Naive thymus-derived CD4-positive, alpha-beta T cell (primary cell): ENCODE measurements at regions not wholly inside any gene's neighbourhood (a gene's known extent, or its start where the extent isn't known, plus 50 kb on each side); places are given as distances from the start of the nearest gene placed in this dataset.

Experiments
- ATAC-seq: fragments of 150-1000 bp; cut with Tn5 transposase; 2 replicates; pipeline ENCODE4 v1.10.0; 2021; ENCODE audit warnings: mild to moderate bottlenecking, moderate library complexity
- CTCF ChIA-PET: fragments of 350-600 bp; sonication (Branson Sonifier 250); formaldehyde crosslinking; loops from one replicate; lab custom pipeline; 2021; ENCODE audit warnings: antibody characterized with exemption; lab: Charles Lee
- POLR2A ChIA-PET: fragments of 350-600 bp; sonication (Branson Sonifier 250); formaldehyde crosslinking; loops from one replicate; lab custom pipeline; 2021; ENCODE audit warnings: antibody characterized with exemption, inconsistent platforms; lab: Charles Lee
- DNase-seq, 9 donors: peaks; one replicate each; pipeline versions ENCODE4 v3.0.0 to v3.0.0-alpha.2; 2020 to 2022; ENCODE audit warnings: mixed read lengths in 1 of 9
- H3K27ac ChIP-seq: one replicate; pipeline ENCODE4 v1.7.0; 2013; ENCODE audit warnings: mild to moderate bottlenecking, low read depth, low read length, moderate library complexity
- H3K27me3 ChIP-seq, 2 donors: one replicate each; pipeline ENCODE4 v1.7.0; 2013; ENCODE audit warnings: low read length in 2 of 2, mild to moderate bottlenecking in 2 of 2, moderate library complexity in 2 of 2; ENCODE audit not compliant: control insufficient read depth in 2 of 2, insufficient read depth in 2 of 2
- H3K36me3 ChIP-seq, 3 experiments: 1 replicate in 2 of 3; 2 replicates in 1 of 3; pipeline ENCODE4 v1.7.0; 2013; ENCODE audit warnings: low read length in 3 of 3, mild to moderate bottlenecking in 3 of 3, moderate library complexity in 1 of 3; ENCODE audit not compliant: insufficient read depth in 3 of 3, control insufficient read depth in 2 of 3
- H3K4me1 ChIP-seq, 2 donors: one replicate each; pipeline ENCODE4 v1.7.0; 2013; ENCODE audit warnings: low read length in 2 of 2, mild to moderate bottlenecking in 2 of 2, moderate library complexity in 1 of 2; ENCODE audit not compliant: control insufficient read depth in 2 of 2, insufficient read depth in 2 of 2
- H3K4me3 ChIP-seq: 2 replicates; pipeline ENCODE4 v1.7.0; 2013; ENCODE audit warnings: mild to moderate bottlenecking, low read length
- H3K9me3 ChIP-seq, 3 experiments: 1 replicate in 2 of 3; 2 replicates in 1 of 3; pipeline ENCODE4 v1.7.0; 2013; ENCODE audit warnings: low read length in 3 of 3; ENCODE audit not compliant: control insufficient read depth in 2 of 3
- H3K27ac Mint-ChIP-seq, 9 donors: one replicate each; pipeline ENCODE4 v1.8.0; 2020 to 2022; ENCODE audit warnings: mixed read lengths in 9 of 9, mild to moderate bottlenecking in 8 of 9, moderate library complexity in 5 of 9, inconsistent platforms in 2 of 9
- H3K27me3 Mint-ChIP-seq, 5 donors: one replicate each; pipeline ENCODE4 v1.8.0; 2021 to 2022; ENCODE audit warnings: mixed read lengths in 5 of 5, mild to moderate bottlenecking in 1 of 5
- H3K36me3 Mint-ChIP-seq, 5 donors: one replicate each; pipeline ENCODE4 v1.8.0; 2020 to 2022; ENCODE audit warnings: mixed read lengths in 5 of 5, mild to moderate bottlenecking in 3 of 5, inconsistent platforms in 1 of 5
- H3K4me1 Mint-ChIP-seq, 7 donors: one replicate each; pipeline ENCODE4 v1.8.0; 2020 to 2022; ENCODE audit warnings: mixed read lengths in 7 of 7, mild to moderate bottlenecking in 3 of 7, inconsistent platforms in 1 of 7
- H3K4me3 Mint-ChIP-seq, 10 donors: one replicate each; pipeline ENCODE4 v1.8.0; 2020 to 2022; ENCODE audit warnings: mild to moderate bottlenecking in 10 of 10, mixed read lengths in 10 of 10, moderate library complexity in 6 of 10, inconsistent platforms in 2 of 10
- H3K9me3 Mint-ChIP-seq, 11 donors: one replicate each; pipeline ENCODE4 v1.8.0; 2020 to 2022; ENCODE audit warnings: mixed read lengths in 11 of 11, mild to moderate bottlenecking in 4 of 11, inconsistent platforms in 1 of 11, moderate library complexity in 1 of 11
- intact Hi-C, 2 donors: fragments of 100-400 bp; cut with micrococcal nuclease; formaldehyde crosslinking; loops; one replicate each; pipeline ENCODE4 v1.15.1; 2023

- ATAC-seq, result no peak
- POLR2A ChIA-PET, result no interaction called here
- no peak overlapping the region for H3K4me3 ChIP-seq
These were observed 826.9 kb upstream of the PIK3C3 start for GRCh38 chr18:41128126-41128525.

GRCh38 chr18:41126541-41127235 lies 828.3 kb upstream of the PIK3C3 start:
- peaks cover 0 to 19% (median 6%) of the 10 kb centered on the region in 11 donors for H3K9me3 Mint-ChIP-seq
- DNase-seq (no peak), ATAC-seq (no peak)
- H3K27ac Mint-ChIP-seq, result no peak overlapping the region
- H3K27ac ChIP-seq, result no peak overlapping the region
- H3K36me3 ChIP-seq, result no peaks in the 10 kb centered on the region
- no peaks in the 10 kb centered on the region for H3K4me1 ChIP-seq
- ChIA-PET POLR2A (no interaction called here), CTCF (no interaction called here)
- H3K27me3 Mint-ChIP-seq, result no peaks in the 10 kb centered on the region
- no peak overlapping the region for H3K4me3 ChIP-seq
- H3K4me1 Mint-ChIP-seq, result no peaks in the 10 kb centered on the region
- no peaks in the 10 kb centered on the region for H3K9me3 ChIP-seq
- H3K4me3 Mint-ChIP-seq, result no peak overlapping the region
- H3K27me3 ChIP-seq, result no peaks in the 10 kb centered on the region
- intact Hi-C loops, result no loop called here
- H3K36me3 Mint-ChIP-seq, result no peaks in the 10 kb centered on the region

More at GRCh38 chr18:41128126-41128525, 826.9 kb upstream of the PIK3C3 start:
- Histone ChIP-seq H3K27ac (no peak overlapping the region), H3K9me3 (no peaks in the 10 kb centered on the region), H3K4me1 (no peaks in the 10 kb centered on the region), H3K27me3 (no peaks in the 10 kb centered on the region), H3K36me3 (no peaks in the 10 kb centered on the region)
- no peaks in the 10 kb centered on the region for H3K4me1 Mint-ChIP-seq
- H3K27ac Mint-ChIP-seq, result no peak overlapping the region
- no peaks in the 10 kb centered on the region for H3K27me3 Mint-ChIP-seq
- no peaks in the 10 kb centered on the region for H3K36me3 Mint-ChIP-seq
- peaks cover 0 to 13% (median 4%) of the 10 kb centered on the region in 11 donors for H3K9me3 Mint-ChIP-seq
- CTCF ChIA-PET, result no interaction called here
- no peak overlapping the region for H3K4me3 Mint-ChIP-seq
- intact Hi-C loops, result no loop called here
- no peak for DNase-seq

DNA sequence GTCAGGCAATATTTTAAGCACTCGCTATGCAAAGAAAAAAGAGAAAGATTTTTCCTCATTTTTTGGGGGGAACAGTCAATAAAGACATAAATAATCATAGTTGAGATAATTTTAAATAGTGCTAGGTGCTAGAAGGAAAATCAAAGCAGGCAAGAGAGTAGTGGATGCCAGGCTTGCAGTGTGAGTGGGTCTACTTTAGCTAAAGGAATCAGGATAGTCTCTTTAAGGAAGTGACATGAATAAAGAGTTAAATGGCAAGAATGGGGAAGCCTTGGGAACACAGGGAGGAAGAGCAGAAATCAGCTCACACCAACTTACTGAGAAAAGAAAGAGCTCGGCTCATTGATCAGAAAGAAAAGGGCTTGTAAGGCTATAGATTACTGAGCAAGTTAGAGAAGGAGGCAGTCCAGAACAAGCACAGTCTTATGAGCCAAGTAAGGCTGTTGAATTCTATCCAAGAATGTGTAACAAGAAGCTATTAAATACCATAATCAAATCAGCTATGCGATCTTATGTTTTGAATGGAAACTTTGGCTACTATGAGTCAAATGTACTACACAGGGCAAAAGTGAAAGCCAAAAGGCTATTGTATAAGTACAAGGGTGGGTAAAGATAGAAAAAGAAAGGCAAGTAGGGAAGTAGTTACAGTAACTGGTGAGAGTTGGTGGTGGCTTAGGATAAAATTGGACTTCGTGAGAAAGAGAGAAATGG lies 833.8 kb upstream of the PIK3C3 start:
- Mint-ChIP-seq H3K4me3 (no peak overlapping the region), H3K4me1 (no peaks in the 10 kb centered on the region), H3K27ac (no peak overlapping the region), H3K27me3 (no peaks in the 10 kb centered on the region), H3K36me3 (no peaks in the 10 kb centered on the region), H3K9me3 (peaks cover 0 to 25% (median 5%) of the 10 kb centered on the region in 11 donors)
- Histone ChIP-seq H3K27ac (no peak overlapping the region), H3K27me3 (no peaks in the 10 kb centered on the region), H3K4me1 (no peaks in the 10 kb centered on the region), H3K36me3 (no peaks in the 10 kb centered on the region), H3K9me3 (peaks cover 0 to 3% (median 0%) of the 10 kb centered on the region in 3 experiments), H3K4me3 (no peak overlapping the region)
- no peak for ATAC-seq
- POLR2A ChIA-PET, result no interaction called here
- DNase-seq, result no peak
- intact Hi-C loops, result no loop called here
- CTCF ChIA-PET, result no interaction called here

DNA sequence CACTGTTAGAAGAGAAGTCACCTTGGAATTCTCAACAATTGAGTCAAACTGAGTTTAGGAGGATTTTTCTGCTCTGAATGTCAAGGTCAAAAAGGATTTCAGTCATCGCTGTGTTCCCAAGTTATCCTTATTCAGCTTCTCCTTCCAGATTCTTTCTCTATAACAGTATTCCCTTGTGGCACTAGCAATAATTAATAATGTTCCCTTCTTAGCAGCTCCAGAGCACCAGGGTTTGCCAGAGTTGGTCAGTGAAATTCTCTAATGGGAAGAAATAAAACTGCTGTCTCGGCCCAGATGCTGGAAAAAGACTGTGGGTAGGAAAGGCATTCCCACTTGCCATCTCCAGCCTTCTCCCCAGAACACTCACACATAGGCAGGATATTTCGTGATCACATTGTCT lies 836.0 kb upstream of the PIK3C3 start:
- H3K36me3 ChIP-seq, result no peaks in the 10 kb centered on the region
- H3K27me3 Mint-ChIP-seq, result no peaks in the 10 kb centered on the region
- no peak overlapping the region for H3K4me3 ChIP-seq
- H3K9me3 Mint-ChIP-seq, result peaks cover 0 to 31% (median 6%) of the 10 kb centered on the region in 11 donors
- ChIA-PET CTCF (no interaction called here), POLR2A (no interaction called here)
- no peak overlapping the region for H3K4me3 Mint-ChIP-seq
- no peak for DNase-seq
- H3K4me1 ChIP-seq, result no peaks in the 10 kb centered on the region
- no peak overlapping the region for H3K27ac ChIP-seq
- no peak overlapping the region for H3K27ac Mint-ChIP-seq
- no peaks in the 10 kb centered on the region for H3K27me3 ChIP-seq
- H3K4me1 Mint-ChIP-seq, result no peaks in the 10 kb centered on the region
- intact Hi-C loops, result no loop called here
- ATAC-seq, result no peak
- H3K36me3 Mint-ChIP-seq, result peaks cover 0 to 3% (median 0%) of the 10 kb centered on the region in 5 donors
- peaks cover 0 to 3% (median 0%) of the 10 kb centered on the region in 3 experiments for H3K9me3 ChIP-seq

DNA sequence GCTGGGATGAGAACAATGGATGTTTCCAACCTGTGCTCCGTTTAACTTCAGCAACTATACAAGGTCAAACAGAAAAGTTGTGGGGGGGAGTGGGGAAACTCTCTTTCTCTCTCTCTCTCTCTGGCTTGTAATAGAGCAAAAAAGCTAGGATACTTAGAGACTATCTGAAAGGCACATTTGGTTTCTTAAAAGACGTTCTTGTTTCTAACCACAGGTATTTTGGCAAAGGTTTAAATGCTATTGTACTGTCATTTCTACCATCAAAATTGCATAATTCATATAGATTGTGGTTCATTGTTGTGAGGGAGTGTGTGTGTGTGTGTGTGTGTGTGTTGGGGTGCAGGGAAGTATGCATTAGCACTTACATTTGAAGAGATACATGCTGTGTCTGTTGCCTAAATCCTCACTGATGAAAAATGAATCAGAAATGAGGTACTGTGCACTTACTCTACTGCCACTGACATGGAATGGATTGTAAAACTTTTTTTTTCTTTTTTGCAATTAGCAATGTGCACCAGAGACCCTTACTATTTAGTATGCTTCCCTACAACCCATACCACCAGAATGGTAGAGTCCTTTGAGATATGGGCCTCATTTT lies 841.0 kb upstream of the PIK3C3 start:
- DNase-seq, result no peak
- Mint-ChIP-seq H3K4me1 (no peaks in the 10 kb centered on the region), H3K27me3 (no peaks in the 10 kb centered on the region), H3K4me3 (no peak overlapping the region), H3K27ac (no peak overlapping the region), H3K36me3 (peaks cover 0 to 3% (median 0%) of the 10 kb centered on the region in 5 donors), H3K9me3 (peaks cover 0 to 38% (median 12%) of the 10 kb centered on the region in 11 donors)
- ChIA-PET POLR2A (no interaction called here), CTCF (no interaction called here)
- Histone ChIP-seq H3K9me3 (peaks cover 0 to under 1% (median 0%) of the 10 kb centered on the region in 3 experiments), H3K27me3 (no peaks in the 10 kb centered on the region), H3K4me1 (no peaks in the 10 kb centered on the region), H3K4me3 (no peak overlapping the region), H3K27ac (no peak overlapping the region), H3K36me3 (no peaks in the 10 kb centered on the region)
- intact Hi-C loops, result no loop called here
- ATAC-seq, result no peak

GRCh38 chr18:41099451-41099850 lies 855.6 kb upstream of the PIK3C3 start:
- ChIA-PET CTCF (no interaction called here), POLR2A (no interaction called here)
- Histone ChIP-seq H3K27ac (no peak overlapping the region), H3K27me3 (no peaks in the 10 kb centered on the region), H3K4me3 (no peak overlapping the region), H3K36me3 (no peaks in the 10 kb centered on the region), H3K9me3 (no peaks in the 10 kb centered on the region), H3K4me1 (no peaks in the 10 kb centered on the region)
- Mint-ChIP-seq H3K9me3 (peaks cover 3 to 42% (median 12%) of the 10 kb centered on the region in 11 donors), H3K4me1 (no peaks in the 10 kb centered on the region), H3K4me3 (no peak overlapping the region), H3K27me3 (no peaks in the 10 kb centered on the region), H3K27ac (no peak overlapping the region), H3K36me3 (peaks cover 0 to 4% (median 0%) of the 10 kb centered on the region in 5 donors)
- DNase-seq, result no peak
- intact Hi-C loops, result no loop called here
- no peak for ATAC-seq
